ENCODE measurements at regions not wholly inside any gene's neighbourhood (a gene's known extent, or its start where the extent isn't known, plus 50 kb on each side); places are given as distances from the start of the nearest gene placed in this dataset.

- TF ChIP-seq ZNF274 (IDR thresholded peaks at IDR 0.05; ENCODE audit: low read depth, low read length) (no peak), YY1 (IDR thresholded peaks at IDR 0.05; ENCODE audit: insufficient read depth, insufficient read length) (no peak), SUZ12 (IDR thresholded peaks at IDR 0.05; ENCODE audit: extremely low read depth, insufficient read depth, insufficient read length) (no peak)
Measured at GRCh38 chr10:133007360-133007858, 65.0 kb upstream of the CFAP46 start.

Data from NT2/D1 (cell line).